ENCODE measurements at regions not wholly inside any gene's neighbourhood (a gene's known extent, or its start where the extent isn't known, plus 50 kb on each side); places are given as distances from the start of the nearest gene placed in this dataset.

- TF ChIP-seq EZH2phosphoT487 (IDR thresholded peaks at IDR 0.05; ENCODE audit: insufficient read depth, low read depth) (no peak), EZH2 (IDR thresholded peaks at IDR 0.05; ENCODE audit: insufficient read depth, poor library complexity, severe bottlenecking) (no peak)
Observed at GRCh38 chr18:46199515-46200147, 95.4 kb downstream of the HAUS1 start.
